Left lobe of liver (tissue), 2 donors: ENCODE measurements at regions not wholly inside any gene's neighbourhood (a gene's known extent, or its start where the extent isn't known, plus 50 kb on each side); places are given as distances from the start of the nearest gene placed in this dataset.

Experiments used
- ATAC-seq: fragments of 200-7000 bp; cut with Tn5 transposase; one replicate; pipeline ENCODE4 v1.9.1; 2020; ENCODE audit warnings: mild to moderate bottlenecking, moderate library complexity
- DNase-seq: peaks from one replicate; pipeline ENCODE4 v3.0.0-alpha.2; 2020; ENCODE audit warnings: low spot score
- donor health status: DM: no; HTN: no; CAD: no; lungs with moderate emphysema.
- donor health status: DM: no; HTN: yes; CAD: no.

- no peak for ATAC-seq
- DNase-seq = no peak
These were observed 142.8 kb downstream of the LSM5 start for GRCh38 chr7:32347244-32347828.

GRCh38 chr7:32346253-32346652 is 143.9 kb downstream of the LSM5 start:
- no peak for DNase-seq
- ATAC-seq = no peak

GRCh38 chr7:32336726-32337125 is 153.5 kb downstream of the LSM5 start:
- DNase-seq = no peak
- ATAC-seq = no peak

- DNase-seq (no peak), ATAC-seq (no peak)
These were observed 155.1 kb downstream of the LSM5 start for GRCh38 chr7:32335107-32335506.

- ATAC-seq (no peak), DNase-seq (no peak)
These were observed 159.6 kb downstream of the LSM5 start for GRCh38 chr7:32330602-32331001.

- ATAC-seq = no peak
- no peak for DNase-seq
These were observed 164.1 kb downstream of the LSM5 start for GRCh38 chr7:32326078-32326477.

- ATAC-seq (no peak), DNase-seq (no peak)
These were observed 166.5 kb downstream of the LSM5 start for GRCh38 chr7:32323712-32324111.

- ATAC-seq (no peak), DNase-seq (no peak)
These were observed 171.2 kb downstream of the LSM5 start for GRCh38 chr7:32319012-32319382.

GRCh38 chr7:32318300-32319011 is 171.7 kb downstream of the LSM5 start:
- peak; percentile 32 for ATAC-seq

GRCh38 chr7:32316839-32317238 is 173.3 kb downstream of the LSM5 start:
- DNase-seq (no peak), ATAC-seq (no peak)

More at GRCh38 chr7:32318300-32319011, 171.7 kb downstream of the LSM5 start:
- DNase-seq = no peak

- DNase-seq (no peak), ATAC-seq (no peak)
These were observed 175.4 kb downstream of the LSM5 start for GRCh38 chr7:32314761-32315160.

GRCh38 chr7:32301427-32301826 is 188.8 kb downstream of the LSM5 start:
- ATAC-seq (no peak), DNase-seq (no peak)

- DNase-seq = no peak
- ATAC-seq = no peak
These were observed 191.0 kb downstream of the LSM5 start for GRCh38 chr7:32299133-32299702.

GRCh38 chr7:32298408-32299132 is 191.6 kb downstream of the LSM5 start:
- ATAC-seq (no peak), DNase-seq (no peak)

GRCh38 chr7:32293833-32294232 is 196.3 kb downstream of the LSM5 start:
- no peak for ATAC-seq
- no peak for DNase-seq

- ATAC-seq = no peak
These were observed 200.3 kb downstream of the LSM5 start for GRCh38 chr7:32289651-32290414.

GRCh38 chr7:32285698-32286097 is 204.5 kb downstream of the LSM5 start:
- ATAC-seq (no peak), DNase-seq (no peak)

More at GRCh38 chr7:32289651-32290414, 200.3 kb downstream of the LSM5 start:
- DNase-seq = no peak

- DNase-seq (no peak), ATAC-seq (no peak)
These were observed 206.6 kb downstream of the LSM5 start for GRCh38 chr7:32283546-32283945.

- no peak for DNase-seq
- no peak for ATAC-seq
These were observed 209.3 kb upstream of the PDE1C start for GRCh38 chr7:32279500-32279899.

- no peak for DNase-seq
- ATAC-seq = no peak
These were observed 205.2 kb upstream of the PDE1C start for GRCh38 chr7:32275216-32276009.
